ENCODE measurements at regions not wholly inside any gene's neighbourhood (a gene's known extent, or its start where the extent isn't known, plus 50 kb on each side); places are given as distances from the start of the nearest gene placed in this dataset.

DNA sequence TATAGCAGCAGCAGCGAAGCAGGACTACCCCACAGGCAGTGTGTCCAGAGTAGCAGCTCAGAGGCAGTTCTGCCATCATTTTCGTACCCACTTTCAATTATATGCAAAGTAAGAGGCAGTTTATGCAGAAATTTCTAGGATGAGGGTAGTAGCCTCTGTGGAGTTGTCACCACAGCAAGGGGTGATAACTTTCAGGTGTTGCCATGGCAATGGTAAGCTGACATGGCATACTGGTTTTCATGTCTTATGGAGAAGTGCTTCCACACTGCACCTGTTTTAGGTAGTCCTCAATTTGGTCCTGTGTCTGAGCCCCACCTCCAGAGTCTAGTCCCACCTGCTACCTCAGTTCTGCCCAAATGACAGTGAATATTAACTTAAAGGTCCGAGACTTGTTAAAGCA is 133.3 kb upstream of the SYT6 start:
- TF ChIP-seq, protein P1, sequence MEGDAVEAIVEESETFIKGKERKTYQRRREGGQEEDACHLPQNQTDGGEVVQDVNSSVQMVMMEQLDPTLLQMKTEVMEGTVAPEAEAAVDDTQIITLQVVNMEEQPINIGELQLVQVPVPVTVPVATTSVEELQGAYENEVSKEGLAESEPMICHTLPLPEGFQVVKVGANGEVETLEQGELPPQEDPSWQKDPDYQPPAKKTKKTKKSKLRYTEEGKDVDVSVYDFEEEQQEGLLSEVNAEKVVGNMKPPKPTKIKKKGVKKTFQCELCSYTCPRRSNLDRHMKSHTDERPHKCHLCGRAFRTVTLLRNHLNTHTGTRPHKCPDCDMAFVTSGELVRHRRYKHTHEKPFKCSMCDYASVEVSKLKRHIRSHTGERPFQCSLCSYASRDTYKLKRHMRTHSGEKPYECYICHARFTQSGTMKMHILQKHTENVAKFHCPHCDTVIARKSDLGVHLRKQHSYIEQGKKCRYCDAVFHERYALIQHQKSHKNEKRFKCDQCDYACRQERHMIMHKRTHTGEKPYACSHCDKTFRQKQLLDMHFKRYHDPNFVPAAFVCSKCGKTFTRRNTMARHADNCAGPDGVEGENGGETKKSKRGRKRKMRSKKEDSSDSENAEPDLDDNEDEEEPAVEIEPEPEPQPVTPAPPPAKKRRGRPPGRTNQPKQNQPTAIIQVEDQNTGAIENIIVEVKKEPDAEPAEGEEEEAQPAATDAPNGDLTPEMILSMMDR (conservative IDR thresholded peaks at IDR 0.05), result no peak
- TF ChIP-seq ZFX (IDR thresholded peaks at IDR 0.05), result no peak

Data from C4-2B (cell line).